ENCODE measurements at regions not wholly inside any gene's neighbourhood (a gene's known extent, or its start where the extent isn't known, plus 50 kb on each side); places are given as distances from the start of the nearest gene placed in this dataset.

- DNase-seq: no peak
Measured at GRCh38 chr4:4808086-4808485, 51.4 kb upstream of the MSX1 start.

- DNase-seq: no peak
Measured at GRCh38 chr4:4805887-4806286, 53.6 kb upstream of the MSX1 start.

DNA sequence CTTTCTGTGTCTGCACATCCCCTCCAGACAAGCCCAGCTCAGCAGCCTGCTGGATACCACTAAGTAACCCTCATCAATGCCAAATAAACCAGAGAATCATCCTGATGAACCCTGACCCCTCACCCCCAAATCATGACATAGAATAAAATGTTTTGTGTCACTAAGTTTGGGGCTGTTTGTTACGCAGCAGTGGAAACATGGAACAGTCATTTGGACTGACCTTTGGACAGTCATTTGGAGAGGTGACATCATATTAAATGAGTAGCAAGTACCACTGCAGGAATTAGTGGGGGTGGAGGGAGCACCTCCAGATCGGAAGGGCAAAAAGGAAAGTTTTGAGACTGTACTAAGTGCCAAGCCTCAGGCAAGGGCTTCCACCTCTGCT lies 55.6 kb upstream of the MSX1 start:
- no peak for DNase-seq

GRCh38 chr4:4803216-4803911 lies 56.1 kb upstream of the MSX1 start:
- DNase-seq: no peak

DNA sequence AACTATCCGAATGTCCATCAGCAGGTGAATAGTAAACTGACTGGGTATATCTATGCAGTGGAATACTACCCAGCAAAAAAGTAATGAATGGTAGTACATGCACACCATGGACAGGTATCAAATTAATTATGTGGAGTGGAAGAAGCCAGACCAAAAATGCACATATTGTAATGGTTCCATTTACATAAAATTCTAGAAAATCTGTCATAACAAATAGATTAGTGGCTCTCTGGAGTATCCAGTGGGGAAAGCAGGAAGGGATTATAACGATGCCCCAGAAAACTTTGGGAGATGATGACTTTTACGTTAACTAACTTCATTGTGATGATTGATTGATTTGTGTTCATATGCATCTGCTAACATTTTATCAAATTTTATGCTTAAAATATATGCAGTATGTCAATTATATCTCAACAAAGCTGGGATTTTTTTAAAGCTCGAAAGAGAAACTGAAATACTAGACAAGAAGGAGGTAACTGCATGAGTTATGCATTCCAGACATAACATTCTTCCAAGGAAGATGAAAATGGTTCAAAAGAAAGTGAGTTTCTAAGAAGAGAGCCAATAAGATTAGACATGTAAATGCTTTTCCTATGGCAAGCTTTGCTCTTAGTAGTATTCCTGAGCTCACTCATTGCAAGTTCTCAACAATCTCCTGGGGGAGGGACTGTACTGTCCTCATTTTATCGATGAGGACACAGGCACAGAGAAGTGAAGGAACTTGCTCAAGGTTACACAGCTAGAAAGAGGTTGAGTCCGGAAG lies 58.6 kb upstream of the MSX1 start:
- no peak for DNase-seq

GRCh38 chr4:4794421-4794820 lies 65.0 kb upstream of the MSX1 start:
- DNase-seq: no peak

DNA sequence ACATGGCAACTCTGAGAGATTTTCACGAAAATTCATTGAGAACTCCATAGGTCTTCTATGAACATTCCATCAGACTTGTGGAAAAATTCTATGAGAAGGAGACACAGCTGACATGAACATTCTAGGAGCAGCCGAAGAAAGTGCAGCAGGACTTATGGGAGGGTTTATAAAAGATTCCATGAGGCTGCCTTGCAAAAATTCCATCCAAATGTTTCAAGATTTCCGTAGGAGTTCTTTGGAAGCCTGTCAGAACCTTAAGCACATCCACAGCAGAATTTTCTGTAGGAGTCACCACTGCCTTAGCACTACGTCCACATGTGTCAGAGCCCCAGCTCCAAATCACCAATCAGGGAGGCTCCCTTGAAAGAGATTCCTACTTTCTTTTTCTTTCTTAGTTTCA lies 67.0 kb upstream of the MSX1 start:
- DNase-seq: no peak

DNA sequence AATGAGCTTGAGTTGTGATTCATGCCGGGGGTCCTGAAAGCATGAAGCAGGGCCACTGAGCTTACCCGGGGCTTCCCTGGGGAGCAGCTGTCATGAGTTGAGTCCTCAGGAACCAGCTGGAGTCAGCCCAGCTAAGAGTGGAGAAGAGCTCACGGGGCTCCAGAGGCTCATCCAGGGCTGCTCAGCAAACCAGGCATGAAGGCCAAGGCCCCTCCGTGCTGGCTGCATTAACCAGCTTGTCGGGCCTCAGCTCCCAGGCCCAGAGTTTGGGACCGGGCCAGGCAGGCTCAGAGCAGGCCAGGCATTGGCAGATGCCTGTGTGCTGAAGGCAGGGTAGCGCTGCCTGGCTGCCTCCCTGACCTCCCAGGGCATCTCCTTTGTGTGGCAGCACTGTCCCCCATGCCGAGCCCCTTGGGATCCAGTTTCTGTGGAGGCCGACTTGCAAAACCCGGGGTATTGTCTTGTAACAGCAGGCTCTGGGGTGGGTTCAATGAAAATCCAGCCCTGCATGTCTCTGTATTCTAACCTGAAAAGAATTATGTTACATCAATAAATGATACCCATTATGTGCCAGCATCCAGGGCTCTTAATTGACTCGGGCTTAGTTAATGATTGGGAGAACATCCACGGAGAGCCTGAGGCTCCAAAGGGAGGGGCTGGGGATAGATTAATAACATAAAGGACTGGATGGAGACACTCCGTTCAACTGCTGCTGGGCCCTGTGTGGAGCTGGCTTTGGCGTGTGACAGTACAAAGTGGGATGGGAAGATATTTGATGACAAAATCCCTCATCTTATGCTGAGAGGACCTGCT lies 68.0 kb upstream of the MSX1 start:
- DNase-seq: peak; percentile 34

GRCh38 chr4:4789462-4789861 lies 70.0 kb upstream of the MSX1 start:
- DNase-seq: no peak

- DNase-seq: no peak
Measured at GRCh38 chr4:4788573-4788972, 70.9 kb upstream of the MSX1 start.

- no peak for DNase-seq
Measured at GRCh38 chr4:4787421-4787820, 72.0 kb upstream of the MSX1 start.

- DNase-seq: no peak
Measured at GRCh38 chr4:4784379-4784778, 75.1 kb upstream of the MSX1 start.

DNA sequence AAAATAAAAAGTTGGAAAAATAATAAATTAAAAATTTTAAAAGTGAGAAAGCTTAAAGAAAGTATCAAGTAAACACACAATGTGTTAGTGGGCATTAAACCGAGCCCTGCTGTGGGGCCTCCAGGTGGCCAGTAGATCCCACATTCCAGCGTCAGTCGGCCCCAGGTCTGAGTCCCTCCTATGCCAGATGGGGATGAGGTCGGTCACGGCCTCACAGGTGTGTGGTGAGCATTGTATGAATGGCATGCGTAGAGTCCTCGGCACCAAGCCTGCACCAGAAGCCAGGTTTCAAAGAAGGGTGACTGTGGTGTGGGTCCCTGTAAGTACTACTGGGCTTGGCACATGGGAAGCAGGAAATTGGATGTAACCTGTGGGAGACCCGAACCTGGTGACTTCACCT lies 75.6 kb upstream of the MSX1 start:
- DNase-seq: no peak

DNA sequence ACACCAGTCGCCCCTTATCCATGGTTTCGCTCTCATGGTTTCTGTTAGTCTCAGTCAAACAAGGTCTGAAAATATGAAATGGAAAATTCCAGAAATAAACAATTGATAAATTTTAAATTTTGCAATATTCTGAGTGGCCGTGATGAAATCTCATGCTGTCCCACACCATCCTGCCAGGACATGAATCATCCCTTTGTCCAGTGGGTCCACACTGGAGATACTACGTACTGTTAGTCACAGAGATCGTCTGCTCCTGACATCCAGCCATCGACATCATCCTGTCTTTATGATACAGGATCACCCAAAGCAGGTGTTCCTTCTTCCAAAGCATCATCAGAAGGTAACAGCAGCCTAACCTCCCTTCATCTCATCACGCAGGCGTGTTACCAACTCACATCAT lies 76.5 kb upstream of the MSX1 start:
- DNase-seq: no peak

- DNase-seq: no peak
Measured at GRCh38 chr4:4781936-4782707, 77.3 kb upstream of the MSX1 start.

GRCh38 chr4:4780729-4781244 lies 78.7 kb upstream of the MSX1 start:
- no peak for DNase-seq

GRCh38 chr4:4779486-4779885 lies 80.0 kb upstream of the MSX1 start:
- DNase-seq: no peak

DNA sequence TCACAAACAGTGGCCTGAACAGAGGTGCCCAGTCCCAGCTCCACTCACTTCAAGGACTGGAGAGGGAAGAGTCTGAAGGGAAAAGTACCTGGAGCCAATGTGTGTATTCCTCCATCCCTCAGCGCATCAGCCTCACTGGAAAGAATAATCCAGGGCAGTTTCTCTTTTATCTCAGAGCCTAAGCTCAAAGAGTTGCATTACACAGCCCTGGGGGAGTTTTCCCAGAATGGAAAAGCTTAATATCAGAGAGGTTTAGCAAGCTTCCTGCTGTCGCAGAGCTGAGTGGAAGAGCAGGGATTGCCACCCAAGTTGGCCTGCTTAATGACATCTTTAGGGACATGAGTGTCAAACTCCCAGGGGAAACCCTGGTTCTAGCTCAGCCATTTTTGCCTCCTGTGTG lies 80.4 kb upstream of the MSX1 start:
- no peak for DNase-seq

- no peak for DNase-seq
Measured at GRCh38 chr4:4778554-4778953, 80.9 kb upstream of the MSX1 start.

GRCh38 chr4:4776934-4777333 lies 82.5 kb upstream of the MSX1 start:
- DNase-seq: no peak

DNA sequence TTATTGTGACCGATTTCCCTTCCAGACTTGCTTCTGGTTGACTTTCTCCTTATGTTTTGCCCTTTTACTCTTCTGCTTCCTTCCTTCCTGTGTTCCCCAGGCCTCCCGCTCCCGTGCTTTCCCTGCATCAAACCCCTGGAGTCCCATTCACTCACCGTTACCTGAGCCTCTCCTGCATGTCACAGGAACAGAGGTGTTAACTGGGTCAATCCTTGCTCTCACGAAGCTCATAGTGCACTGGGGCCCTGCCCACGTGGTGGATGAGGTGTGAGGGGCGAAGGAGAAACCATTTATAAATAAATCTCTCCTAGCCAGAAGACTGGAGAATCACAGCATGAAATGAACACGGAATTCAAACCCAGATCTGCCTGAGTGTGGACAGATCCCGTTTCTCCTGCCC lies 83.1 kb upstream of the MSX1 start:
- no peak for DNase-seq

GRCh38 chr4:4775493-4776004 lies 83.9 kb upstream of the MSX1 start:
- DNase-seq: no peak

DNA sequence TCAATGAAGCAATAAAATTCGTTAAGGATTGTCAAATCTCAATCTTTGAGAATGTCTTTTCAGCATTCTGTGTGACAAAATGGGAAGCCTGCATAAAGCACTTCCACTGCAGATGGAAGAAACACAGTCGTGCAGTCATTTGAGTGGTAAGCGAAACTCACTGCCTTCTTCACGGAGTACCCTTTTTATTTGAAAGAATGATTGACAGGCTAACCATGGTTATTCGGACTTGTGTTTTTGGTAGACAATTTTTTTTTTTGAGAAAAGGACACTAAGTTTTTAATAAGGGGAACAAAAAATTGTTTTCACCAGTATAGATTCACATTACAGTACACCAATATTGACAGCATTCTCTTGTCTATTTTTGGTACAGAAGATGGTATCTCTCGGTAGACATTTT lies 86.9 kb upstream of the MSX1 start:
- DNase-seq: no peak
